Chondrocyte (in vitro differentiated cells): ENCODE measurements at regions not wholly inside any gene's neighbourhood (a gene's known extent, or its start where the extent isn't known, plus 50 kb on each side); places are given as distances from the start of the nearest gene placed in this dataset.

Experiments used
- DNase-seq: peaks from one replicate; pipeline ENCODE4 v3.0.0; 2021; ENCODE audit warnings: mixed read lengths, low spot score
- H3K27ac Mint-ChIP-seq: one replicate; pipeline ENCODE4 v1.8.0; 2021; ENCODE audit warnings: mild to moderate bottlenecking, moderate library complexity, mixed read lengths; ENCODE audit not compliant: unreplicated experiment
- H3K27me3 Mint-ChIP-seq: 2 replicates; pipeline ENCODE4 v1.8.0; 2021; ENCODE audit warnings: low read depth, mixed read lengths
- H3K36me3 Mint-ChIP-seq: 2 replicates; pipeline ENCODE4 v1.8.0; 2021; ENCODE audit warnings: low read depth, mixed read lengths
- H3K4me1 Mint-ChIP-seq: 2 replicates; pipeline ENCODE4 v1.8.0; 2021; ENCODE audit warnings: low read depth, mild to moderate bottlenecking, mixed read lengths
- H3K4me3 Mint-ChIP-seq: one replicate; pipeline ENCODE4 v1.8.0; 2021; ENCODE audit warnings: mild to moderate bottlenecking, moderate library complexity, mixed read lengths; ENCODE audit not compliant: unreplicated experiment
- H3K9me3 Mint-ChIP-seq: 2 replicates; pipeline ENCODE4 v1.8.0; 2021; ENCODE audit warnings: low read depth, mixed read lengths
- CTCF ChIP-seq: fragments of 200-600 bp; sonication (generic); IDR thresholded peaks from 2 replicates; pipeline ENCODE4 v1.5.0; 2021; ENCODE audit warnings: antibody characterized with exemption, mild to moderate bottlenecking, moderate library complexity

- Mint-ChIP-seq H3K36me3 (peaks cover 4% of the 10 kb centered on the region), H3K27ac (no peak overlapping the region), H3K27me3 (peaks cover 7% of the 10 kb centered on the region), H3K4me1 (peaks cover 13% of the 10 kb centered on the region), H3K9me3 (peaks cover 11% of the 10 kb centered on the region), H3K4me3 (no peak overlapping the region)
- no peak for DNase-seq
- no peak for TF ChIP-seq CTCF
Observed at GRCh38 chr21:28674763-28675162, 317.9 kb downstream of the LTN1 start.

- H3K4me3 Mint-ChIP-seq: no peak overlapping the region
- no peaks in the 10 kb centered on the region for H3K9me3 Mint-ChIP-seq
- no peak for TF ChIP-seq CTCF
- peaks cover 4% of the 10 kb centered on the region for H3K27me3 Mint-ChIP-seq
- H3K4me1 Mint-ChIP-seq: peaks cover 13% of the 10 kb centered on the region
- no peak overlapping the region for H3K27ac Mint-ChIP-seq
- DNase-seq: no peak
- no peaks in the 10 kb centered on the region for H3K36me3 Mint-ChIP-seq
Observed at GRCh38 chr21:28671549-28672195, 321.0 kb downstream of the LTN1 start.

GRCh38 chr21:28669971-28670653 is 322.6 kb downstream of the LTN1 start:
- Mint-ChIP-seq H3K9me3 (no peaks in the 10 kb centered on the region), H3K4me1 (peaks cover 4% of the 10 kb centered on the region), H3K36me3 (no peaks in the 10 kb centered on the region), H3K27ac (no peak overlapping the region), H3K27me3 (peaks cover 4% of the 10 kb centered on the region), H3K4me3 (no peak overlapping the region)
- no peak for TF ChIP-seq CTCF
- no peak for DNase-seq

- no peaks in the 10 kb centered on the region for H3K4me1 Mint-ChIP-seq
- no peaks in the 10 kb centered on the region for H3K36me3 Mint-ChIP-seq
- H3K9me3 Mint-ChIP-seq: no peaks in the 10 kb centered on the region
- no peak for TF ChIP-seq CTCF
- no peak overlapping the region for H3K4me3 Mint-ChIP-seq
- no peak for DNase-seq
- no peak overlapping the region for H3K27ac Mint-ChIP-seq
- H3K27me3 Mint-ChIP-seq: peaks cover 4% of the 10 kb centered on the region
Observed at GRCh38 chr21:28669321-28669720, 323.4 kb downstream of the LTN1 start.

- H3K27me3 Mint-ChIP-seq: peaks cover 16% of the 10 kb centered on the region
- H3K4me3 Mint-ChIP-seq: no peak overlapping the region
- H3K4me1 Mint-ChIP-seq: no peaks in the 10 kb centered on the region
- no peaks in the 10 kb centered on the region for H3K9me3 Mint-ChIP-seq
- H3K36me3 Mint-ChIP-seq: peaks cover 2% of the 10 kb centered on the region
- H3K27ac Mint-ChIP-seq: no peak overlapping the region
- TF ChIP-seq CTCF: no peak
- DNase-seq: no peak
Observed at GRCh38 chr21:28663754-28664153, 328.9 kb downstream of the LTN1 start.
